ENCODE measurements at regions not wholly inside any gene's neighbourhood (a gene's known extent, or its start where the extent isn't known, plus 50 kb on each side); places are given as distances from the start of the nearest gene placed in this dataset.

GRCh38 chr2:19106376-19106775, 252.0 kb downstream of the OSR1 start:
- intact Hi-C loops (cut with micrococcal nuclease; ENCODE audit: unreplicated experiment): no loop called here
- Mint-ChIP-seq H3K4me3 (ENCODE audit: low read depth, unreplicated experiment) (no peak overlapping the region), H3K9me3 (ENCODE audit: low read depth, unreplicated experiment) (no peaks in the 10 kb centered on the region), H3K27me3 (ENCODE audit: unreplicated experiment) (no peaks in the 10 kb centered on the region), H3K27ac (ENCODE audit: unreplicated experiment) (no peak overlapping the region), H3K4me1 (ENCODE audit: low read depth, unreplicated experiment) (peaks cover 13% of the 10 kb centered on the region), H3K36me3 (ENCODE audit: insufficient read depth, unreplicated experiment) (peaks cover 5% of the 10 kb centered on the region)
- no peak for DNase-seq
- no TSS peak for BruUV-seq (replicated peaks)
- no peak for TF ChIP-seq CTCF (IDR thresholded peaks at IDR 0.05; ENCODE audit: unreplicated experiment)
- CTCF ChIA-PET: no interaction called here

GRCh38 chr2:19104503-19104902, 253.9 kb downstream of the OSR1 start:
- no peak for TF ChIP-seq CTCF (IDR thresholded peaks at IDR 0.05; ENCODE audit: unreplicated experiment)
- Mint-ChIP-seq H3K27me3 (ENCODE audit: unreplicated experiment) (no peaks in the 10 kb centered on the region), H3K27ac (ENCODE audit: unreplicated experiment) (peak overlapping the region; percentile 30), H3K4me1 (ENCODE audit: low read depth, unreplicated experiment) (peaks cover 13% of the 10 kb centered on the region), H3K4me3 (ENCODE audit: low read depth, unreplicated experiment) (peak overlapping the region; percentile 41), H3K36me3 (ENCODE audit: insufficient read depth, unreplicated experiment) (peaks cover 5% of the 10 kb centered on the region), H3K9me3 (ENCODE audit: low read depth, unreplicated experiment) (no peaks in the 10 kb centered on the region)
- CTCF ChIA-PET: interaction anchor here (1.4 kb wide), 1 partner anchor 31 kb away, joined by 3 read pairs; no protein-coding TSS in a partner anchor
- intact Hi-C loops (cut with micrococcal nuclease; ENCODE audit: unreplicated experiment): no loop called here
- DNase-seq: peak; percentile 54
- BruUV-seq (replicated peaks): no TSS peak

- no TSS peak for BruUV-seq (replicated peaks)
- Mint-ChIP-seq H3K4me3 (ENCODE audit: low read depth, unreplicated experiment) (no peak overlapping the region), H3K27me3 (ENCODE audit: unreplicated experiment) (no peaks in the 10 kb centered on the region), H3K9me3 (ENCODE audit: low read depth, unreplicated experiment) (no peaks in the 10 kb centered on the region), H3K4me1 (ENCODE audit: low read depth, unreplicated experiment) (peaks cover 13% of the 10 kb centered on the region), H3K36me3 (ENCODE audit: insufficient read depth, unreplicated experiment) (peaks cover 5% of the 10 kb centered on the region), H3K27ac (ENCODE audit: unreplicated experiment) (no peak overlapping the region)
- CTCF ChIA-PET: no interaction called here
- intact Hi-C loops (cut with micrococcal nuclease; ENCODE audit: unreplicated experiment): no loop called here
- no peak for TF ChIP-seq CTCF (IDR thresholded peaks at IDR 0.05; ENCODE audit: unreplicated experiment)
- no peak for DNase-seq
Measured at GRCh38 chr2:19102696-19103423, 255.6 kb downstream of the OSR1 start.

GRCh38 chr2:19101968-19102367, 256.5 kb downstream of the OSR1 start:
- CTCF ChIA-PET: no interaction called here
- no TSS peak for BruUV-seq (replicated peaks)
- Mint-ChIP-seq H3K9me3 (ENCODE audit: low read depth, unreplicated experiment) (no peaks in the 10 kb centered on the region), H3K4me3 (ENCODE audit: low read depth, unreplicated experiment) (no peak overlapping the region), H3K4me1 (ENCODE audit: low read depth, unreplicated experiment) (peaks cover 13% of the 10 kb centered on the region), H3K36me3 (ENCODE audit: insufficient read depth, unreplicated experiment) (peaks cover 5% of the 10 kb centered on the region), H3K27me3 (ENCODE audit: unreplicated experiment) (no peaks in the 10 kb centered on the region), H3K27ac (ENCODE audit: unreplicated experiment) (no peak overlapping the region)
- intact Hi-C loops (cut with micrococcal nuclease; ENCODE audit: unreplicated experiment): no loop called here
- no peak for DNase-seq
- no peak for TF ChIP-seq CTCF (IDR thresholded peaks at IDR 0.05; ENCODE audit: unreplicated experiment)

Data from Calu3 (cell line).